Neural cell (in vitro differentiated cells): ENCODE measurements at regions not wholly inside any gene's neighbourhood (a gene's known extent, or its start where the extent isn't known, plus 50 kb on each side); places are given as distances from the start of the nearest gene placed in this dataset.

ENCODE experiments used
- H2AFZ ChIP-seq: fragments of 200-600, 300-800 bp; sonication (generic), shearing (Covaris generic); 2 replicates; pipeline ENCODE4 v1.6.0; 2014; ENCODE audit warnings: low read depth, mild to moderate bottlenecking, antibody characterized with exemption, low read length, moderate library complexity
- H3F3A ChIP-seq: fragments of 200-600 bp; shearing (Covaris generic); 2 replicates; pipeline ENCODE4 v1.6.1; 2016; ENCODE audit warnings: mild to moderate bottlenecking, moderate library complexity, mixed read lengths, antibody characterized with exemption, low read length; ENCODE audit not compliant: insufficient read depth, poor library complexity, severe bottlenecking
- H3K27ac ChIP-seq: fragments of 200-600, 300-800 bp; sonication (generic), shearing (Covaris generic); 2 replicates; pipeline ENCODE4 v1.5.1; 2014; ENCODE audit warnings: mild to moderate bottlenecking, low read length, moderate library complexity
- H3K27me3 ChIP-seq: fragments of 300-800, 200-600 bp; sonication (generic), shearing (Covaris generic); 2 replicates; pipeline ENCODE4 v1.6.0; 2014; ENCODE audit warnings: mild to moderate bottlenecking, low read depth, low read length, moderate library complexity; ENCODE audit not compliant: insufficient read depth
- H3K36me3 ChIP-seq: fragments of 300-800, 200-600 bp; sonication (generic), shearing (Covaris generic); 2 replicates; pipeline ENCODE4 v1.5.1; 2014; ENCODE audit warnings: mild to moderate bottlenecking, antibody characterized with exemption, low read length, moderate library complexity; ENCODE audit not compliant: insufficient read depth
- H3K4me2 ChIP-seq: fragments of 300-800, 200-600 bp; sonication (generic), shearing (Covaris generic); 2 replicates; pipeline ENCODE4 v1.6.0; 2014; ENCODE audit warnings: mild to moderate bottlenecking, low read length
- H3K4me3 ChIP-seq: fragments of 300-800, 200-600 bp; sonication (generic), shearing (Covaris generic); 2 replicates; pipeline ENCODE4 v1.5.1; 2014; ENCODE audit warnings: mild to moderate bottlenecking, low read length, moderate library complexity
- H3K79me2 ChIP-seq: fragments of 200-600 bp; shearing (Covaris generic); replicated peaks from 2 replicates; pipeline ENCODE4 v1.6.0; 2014; ENCODE audit warnings: mild to moderate bottlenecking, low read length, moderate library complexity; ENCODE audit not compliant: insufficient read depth
- H3K9ac ChIP-seq: fragments of 300-800, 200-600 bp; sonication (generic), shearing (Covaris generic); 2 replicates; pipeline ENCODE4 v1.6.1; 2016; ENCODE audit warnings: mild to moderate bottlenecking, low read length, mixed read lengths
- H3K9me2 ChIP-seq: fragments of 200-600 bp; shearing (Covaris generic); 2 replicates; pipeline ENCODE4 v1.6.1; 2016; ENCODE audit warnings: mild to moderate bottlenecking, low read length, mixed read lengths; ENCODE audit not compliant: insufficient read depth
- H3K9me3 ChIP-seq: fragments of 200-600, 300-800 bp; sonication (generic), shearing (Covaris generic); 2 replicates; pipeline ENCODE4 v1.6.1; 2016; ENCODE audit warnings: mild to moderate bottlenecking, mixed run types, low read length, moderate library complexity, mixed read lengths
- H4K20me1 ChIP-seq: fragments of 200-600 bp; shearing (Covaris generic); 2 replicates; pipeline ENCODE4 v1.6.1; 2016; ENCODE audit warnings: mild to moderate bottlenecking, mixed run types; ENCODE audit not compliant: insufficient read depth
- EP300 ChIP-seq: fragments of 450-650 bp; conservative IDR thresholded peaks from 2 replicates; pipeline ENCODE4 v1.6.1; 2014; ENCODE audit warnings: antibody characterized with exemption, mild to moderate bottlenecking, moderate library complexity; ENCODE audit not compliant: poor library complexity, severe bottlenecking
- EZH2 ChIP-seq: fragments of 200-600, 300-800 bp; shearing (Covaris generic), sonication (generic); IDR thresholded peaks from 2 replicates; pipeline ENCODE4 v1.6.1; 2014; ENCODE audit warnings: antibody characterized with exemption, low read length, borderline replicate concordance, mild to moderate bottlenecking; ENCODE audit not compliant: insufficient read depth, poor library complexity, severe bottlenecking
- MXI1 ChIP-seq: fragments of 450-650 bp; conservative IDR thresholded peaks from 2 replicates; pipeline ENCODE4 v1.6.1; 2014; ENCODE audit warnings: antibody characterized with exemption, mild to moderate bottlenecking; ENCODE audit not compliant: poor library complexity, severe bottlenecking
- POLR2AphosphoS5 ChIP-seq: IDR thresholded peaks from 2 replicates; pipeline ENCODE4 v1.6.1; 2012
- RAD21 ChIP-seq: fragments of 450-650 bp; conservative IDR thresholded peaks from 2 replicates; pipeline ENCODE4 v1.6.1; 2014; ENCODE audit warnings: antibody characterized with exemption, mild to moderate bottlenecking, moderate library complexity
- SMC3 ChIP-seq: fragments of 450-650 bp; conservative IDR thresholded peaks from 2 replicates; pipeline ENCODE4 v1.6.1; 2014; ENCODE audit warnings: antibody characterized with exemption, mild to moderate bottlenecking, moderate library complexity; ENCODE audit not compliant: poor library complexity
- TAF1 ChIP-seq: IDR thresholded peaks from 2 replicates; pipeline ENCODE4 v1.6.1; 2012; ENCODE audit warnings: low read depth
- TF ChIP-seq, protein P1 (sequence below): fragments of 450-650 bp; IDR thresholded peaks from 2 replicates; pipeline ENCODE4 v1.5.1; 2014; ENCODE audit warnings: antibody characterized with exemption, mild to moderate bottlenecking, moderate library complexity; ENCODE audit not compliant: poor library complexity, severe bottlenecking
- TF ChIP-seq, protein P2 (sequence below): IDR thresholded peaks from 2 replicates; pipeline ENCODE4 v1.6.1; 2012; ENCODE audit warnings: borderline replicate concordance

DNA sequence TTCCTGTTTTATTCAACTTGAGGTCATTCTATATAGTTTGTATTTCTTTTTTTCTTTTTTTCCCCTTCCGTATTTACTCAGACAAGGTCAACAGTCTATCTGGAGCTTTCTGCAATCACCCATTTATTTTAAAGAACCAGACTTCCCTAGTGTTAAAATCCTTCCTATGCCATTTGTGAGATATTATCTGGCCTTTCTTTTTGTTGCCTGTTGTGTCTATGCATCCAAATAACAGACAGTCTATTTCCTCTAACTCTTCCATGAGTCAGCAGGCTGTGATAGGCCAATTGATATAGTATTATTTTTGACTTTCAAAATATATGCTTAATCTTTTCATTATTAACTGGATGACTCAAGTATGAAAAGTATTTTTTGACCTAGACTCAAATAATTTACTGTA lies 291.2 kb upstream of the PTPRD start:
- H3K9me2 ChIP-seq, result no peaks in the 10 kb centered on the region
- no peaks in the 10 kb centered on the region for H3K9me3 ChIP-seq
- H3K27ac ChIP-seq, result no peak overlapping the region
- no peak overlapping the region for H3K9ac ChIP-seq
- H3K27me3 ChIP-seq, result no peaks in the 10 kb centered on the region
- no peak overlapping the region for H2AFZ ChIP-seq
- H4K20me1 ChIP-seq, result no peaks in the 10 kb centered on the region
- no peaks in the 10 kb centered on the region for H3K36me3 ChIP-seq
- no peak overlapping the region for H3K4me3 ChIP-seq
- TF ChIP-seq, protein P1, sequence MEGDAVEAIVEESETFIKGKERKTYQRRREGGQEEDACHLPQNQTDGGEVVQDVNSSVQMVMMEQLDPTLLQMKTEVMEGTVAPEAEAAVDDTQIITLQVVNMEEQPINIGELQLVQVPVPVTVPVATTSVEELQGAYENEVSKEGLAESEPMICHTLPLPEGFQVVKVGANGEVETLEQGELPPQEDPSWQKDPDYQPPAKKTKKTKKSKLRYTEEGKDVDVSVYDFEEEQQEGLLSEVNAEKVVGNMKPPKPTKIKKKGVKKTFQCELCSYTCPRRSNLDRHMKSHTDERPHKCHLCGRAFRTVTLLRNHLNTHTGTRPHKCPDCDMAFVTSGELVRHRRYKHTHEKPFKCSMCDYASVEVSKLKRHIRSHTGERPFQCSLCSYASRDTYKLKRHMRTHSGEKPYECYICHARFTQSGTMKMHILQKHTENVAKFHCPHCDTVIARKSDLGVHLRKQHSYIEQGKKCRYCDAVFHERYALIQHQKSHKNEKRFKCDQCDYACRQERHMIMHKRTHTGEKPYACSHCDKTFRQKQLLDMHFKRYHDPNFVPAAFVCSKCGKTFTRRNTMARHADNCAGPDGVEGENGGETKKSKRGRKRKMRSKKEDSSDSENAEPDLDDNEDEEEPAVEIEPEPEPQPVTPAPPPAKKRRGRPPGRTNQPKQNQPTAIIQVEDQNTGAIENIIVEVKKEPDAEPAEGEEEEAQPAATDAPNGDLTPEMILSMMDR, result no peak
- TF ChIP-seq, protein P2, sequence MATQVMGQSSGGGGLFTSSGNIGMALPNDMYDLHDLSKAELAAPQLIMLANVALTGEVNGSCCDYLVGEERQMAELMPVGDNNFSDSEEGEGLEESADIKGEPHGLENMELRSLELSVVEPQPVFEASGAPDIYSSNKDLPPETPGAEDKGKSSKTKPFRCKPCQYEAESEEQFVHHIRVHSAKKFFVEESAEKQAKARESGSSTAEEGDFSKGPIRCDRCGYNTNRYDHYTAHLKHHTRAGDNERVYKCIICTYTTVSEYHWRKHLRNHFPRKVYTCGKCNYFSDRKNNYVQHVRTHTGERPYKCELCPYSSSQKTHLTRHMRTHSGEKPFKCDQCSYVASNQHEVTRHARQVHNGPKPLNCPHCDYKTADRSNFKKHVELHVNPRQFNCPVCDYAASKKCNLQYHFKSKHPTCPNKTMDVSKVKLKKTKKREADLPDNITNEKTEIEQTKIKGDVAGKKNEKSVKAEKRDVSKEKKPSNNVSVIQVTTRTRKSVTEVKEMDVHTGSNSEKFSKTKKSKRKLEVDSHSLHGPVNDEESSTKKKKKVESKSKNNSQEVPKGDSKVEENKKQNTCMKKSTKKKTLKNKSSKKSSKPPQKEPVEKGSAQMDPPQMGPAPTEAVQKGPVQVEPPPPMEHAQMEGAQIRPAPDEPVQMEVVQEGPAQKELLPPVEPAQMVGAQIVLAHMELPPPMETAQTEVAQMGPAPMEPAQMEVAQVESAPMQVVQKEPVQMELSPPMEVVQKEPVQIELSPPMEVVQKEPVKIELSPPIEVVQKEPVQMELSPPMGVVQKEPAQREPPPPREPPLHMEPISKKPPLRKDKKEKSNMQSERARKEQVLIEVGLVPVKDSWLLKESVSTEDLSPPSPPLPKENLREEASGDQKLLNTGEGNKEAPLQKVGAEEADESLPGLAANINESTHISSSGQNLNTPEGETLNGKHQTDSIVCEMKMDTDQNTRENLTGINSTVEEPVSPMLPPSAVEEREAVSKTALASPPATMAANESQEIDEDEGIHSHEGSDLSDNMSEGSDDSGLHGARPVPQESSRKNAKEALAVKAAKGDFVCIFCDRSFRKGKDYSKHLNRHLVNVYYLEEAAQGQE, result no peak
- no peak for TF ChIP-seq TAF1
- no peak for TF ChIP-seq EZH2
- TF ChIP-seq MXI1, result no peak
- no peak for TF ChIP-seq RAD21
- TF ChIP-seq SMC3, result no peak
- no peak for TF ChIP-seq EP300
- TF ChIP-seq POLR2AphosphoS5, result no peak
- no peaks in the 10 kb centered on the region for H3F3A ChIP-seq
- no peaks in the 10 kb centered on the region for H3K79me2 ChIP-seq
- H3K4me2 ChIP-seq, result no peak overlapping the region

DNA sequence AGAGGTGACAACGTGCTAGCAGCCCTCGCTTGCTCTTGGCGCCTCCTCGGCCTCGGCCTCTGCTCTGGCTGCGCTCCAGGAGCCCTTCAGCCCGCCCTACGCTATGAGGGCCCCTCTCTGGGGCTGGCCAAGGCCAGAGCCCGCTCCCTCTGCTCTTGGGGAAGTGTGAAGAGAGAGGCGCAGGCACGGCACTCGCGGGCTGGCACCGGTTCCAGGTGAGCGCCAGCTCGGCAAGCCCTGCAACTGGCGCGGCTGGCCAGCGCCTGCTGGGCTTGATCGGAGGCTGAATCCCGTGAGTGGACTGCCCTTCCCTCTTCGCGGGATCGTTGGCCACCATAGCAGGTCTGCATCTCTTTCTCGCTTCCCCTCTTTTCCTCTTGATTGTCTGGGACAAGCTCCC lies 298.0 kb upstream of the PTPRD start:
- Histone ChIP-seq H3K36me3 (no peaks in the 10 kb centered on the region), H3F3A (no peaks in the 10 kb centered on the region)
- TF ChIP-seq POLR2AphosphoS5 (no peak), EP300 (no peak), MXI1 (no peak), EZH2 (no peak), RAD21 (no peak), TAF1 (no peak), SMC3 (no peak)
- TF ChIP-seq, protein P1, result no peak
- TF ChIP-seq, protein P2, result no peak

More for the DNA sequence above, 298.0 kb upstream of the PTPRD start:
- Histone ChIP-seq H4K20me1 (no peaks in the 10 kb centered on the region), H3K9ac (no peak overlapping the region), H3K4me3 (no peak overlapping the region), H3K4me2 (no peak overlapping the region), H3K79me2 (no peaks in the 10 kb centered on the region), H3K9me3 (no peaks in the 10 kb centered on the region), H3K9me2 (no peaks in the 10 kb centered on the region), H2AFZ (no peak overlapping the region), H3K27ac (no peak overlapping the region), H3K27me3 (no peaks in the 10 kb centered on the region)
